Upper lobe of right lung (tissue), 1 donor: ENCODE measurements at regions not wholly inside any gene's neighbourhood (a gene's known extent, or its start where the extent isn't known, plus 50 kb on each side); places are given as distances from the start of the nearest gene placed in this dataset.

Experiments used
- ATAC-seq: fragments of 200-7000 bp; cut with Tn5 transposase; one replicate; pipeline ENCODE4 v1.9.1; 2020; ENCODE audit warnings: mild to moderate bottlenecking, moderate library complexity
- DNase-seq: peaks from one replicate; pipeline ENCODE4 v3.0.0-alpha.2; 2020
- H3K27ac ChIP-seq: fragments of 200-600 bp; one replicate; pipeline ENCODE4 v1.8.0; 2022
- H3K27me3 ChIP-seq: fragments of 200-600 bp; one replicate; pipeline ENCODE4 v1.8.0; 2022; ENCODE audit warnings: mild to moderate bottlenecking
- H3K36me3 ChIP-seq: fragments of 200-600 bp; one replicate; pipeline ENCODE4 v1.8.0; 2022
- H3K4me1 ChIP-seq: fragments of 200-600 bp; one replicate; pipeline ENCODE4 v1.8.0; 2022
- H3K4me3 ChIP-seq: fragments of 200-600 bp; one replicate; pipeline ENCODE4 v1.8.0; 2022; ENCODE audit warnings: mild to moderate bottlenecking
- H3K9me3 ChIP-seq: fragments of 200-600 bp; one replicate; pipeline ENCODE4 v1.8.0; 2022
- intact Hi-C: fragments of 100-400 bp; cut with DNase I; formaldehyde crosslinking; loops from one replicate; pipeline ENCODE4 v1.11.0; 2022
- TF ChIP-seq, protein P1 (sequence below): fragments of 200-600 bp; IDR thresholded peaks from one replicate; pipeline ENCODE4 v1.8.0; 2022; ENCODE audit warnings: antibody characterized with exemption
- donor health status: DM: no; HTN: yes; CAD: no; lungs with severe emphysema.

DNA sequence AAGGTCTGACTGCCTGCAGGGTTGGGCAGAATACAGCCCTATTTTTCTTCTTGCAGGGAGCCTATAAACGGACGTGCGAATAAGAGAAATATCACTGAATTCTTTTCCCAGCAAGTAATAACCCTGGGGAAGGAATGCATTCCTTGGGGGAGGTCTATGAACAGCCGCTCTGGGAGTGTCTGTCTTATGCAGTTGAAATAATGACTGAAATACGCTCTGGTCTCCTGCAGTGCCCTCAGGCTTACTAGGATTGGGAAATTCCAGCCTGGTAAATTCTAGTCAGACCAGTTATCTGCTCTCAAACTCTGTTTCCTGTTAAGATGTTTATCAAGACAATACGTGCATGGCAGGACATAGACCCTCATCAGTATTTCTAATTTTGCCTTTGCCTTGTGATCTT lies 72.1 kb upstream of the FAM241A start:
- no peak for DNase-seq
- Histone ChIP-seq H3K4me1 (no peaks in the 10 kb centered on the region), H3K36me3 (no peaks in the 10 kb centered on the region), H3K4me3 (no peak overlapping the region), H3K27ac (no peak overlapping the region), H3K9me3 (no peaks in the 10 kb centered on the region), H3K27me3 (no peaks in the 10 kb centered on the region)
- intact Hi-C loops: no loop called here
- ATAC-seq: no peak
- TF ChIP-seq, protein P1, sequence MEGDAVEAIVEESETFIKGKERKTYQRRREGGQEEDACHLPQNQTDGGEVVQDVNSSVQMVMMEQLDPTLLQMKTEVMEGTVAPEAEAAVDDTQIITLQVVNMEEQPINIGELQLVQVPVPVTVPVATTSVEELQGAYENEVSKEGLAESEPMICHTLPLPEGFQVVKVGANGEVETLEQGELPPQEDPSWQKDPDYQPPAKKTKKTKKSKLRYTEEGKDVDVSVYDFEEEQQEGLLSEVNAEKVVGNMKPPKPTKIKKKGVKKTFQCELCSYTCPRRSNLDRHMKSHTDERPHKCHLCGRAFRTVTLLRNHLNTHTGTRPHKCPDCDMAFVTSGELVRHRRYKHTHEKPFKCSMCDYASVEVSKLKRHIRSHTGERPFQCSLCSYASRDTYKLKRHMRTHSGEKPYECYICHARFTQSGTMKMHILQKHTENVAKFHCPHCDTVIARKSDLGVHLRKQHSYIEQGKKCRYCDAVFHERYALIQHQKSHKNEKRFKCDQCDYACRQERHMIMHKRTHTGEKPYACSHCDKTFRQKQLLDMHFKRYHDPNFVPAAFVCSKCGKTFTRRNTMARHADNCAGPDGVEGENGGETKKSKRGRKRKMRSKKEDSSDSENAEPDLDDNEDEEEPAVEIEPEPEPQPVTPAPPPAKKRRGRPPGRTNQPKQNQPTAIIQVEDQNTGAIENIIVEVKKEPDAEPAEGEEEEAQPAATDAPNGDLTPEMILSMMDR: no peak

GRCh38 chr4:112075129-112075753 lies 70.0 kb upstream of the FAM241A start:
- ATAC-seq: peak; percentile 88
- Histone ChIP-seq H3K9me3 (no peaks in the 10 kb centered on the region), H3K36me3 (no peaks in the 10 kb centered on the region), H3K4me1 (no peaks in the 10 kb centered on the region), H3K27me3 (no peaks in the 10 kb centered on the region), H3K27ac (no peak overlapping the region), H3K4me3 (no peak overlapping the region)
- DNase-seq: no peak
- intact Hi-C loops: no loop called here
- TF ChIP-seq, protein P1: peak; percentile 74

DNA sequence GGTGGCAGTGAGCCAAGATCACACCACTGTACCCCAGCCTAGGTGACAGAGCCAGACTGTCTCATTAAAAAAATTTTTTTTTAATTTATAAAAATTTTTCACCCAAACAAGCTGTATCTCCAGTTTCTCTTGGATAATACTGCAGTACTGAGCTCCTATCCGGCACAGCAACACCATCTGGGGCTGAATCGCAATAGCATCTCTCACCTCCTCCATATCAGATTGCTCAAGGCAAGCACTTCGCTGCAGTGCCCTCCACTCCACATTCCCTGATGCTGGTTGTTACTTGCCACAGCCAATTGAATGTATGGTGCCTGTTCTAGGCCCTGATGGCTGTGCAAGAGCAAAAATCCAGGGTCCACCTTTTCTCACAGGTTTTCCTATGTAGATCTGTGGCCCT lies 69.3 kb upstream of the FAM241A start:
- DNase-seq: no peak
- H3K27me3 ChIP-seq: no peaks in the 10 kb centered on the region
- TF ChIP-seq, protein P1: no peak
- H3K27ac ChIP-seq: no peak overlapping the region
- no peaks in the 10 kb centered on the region for H3K36me3 ChIP-seq
- H3K4me1 ChIP-seq: no peaks in the 10 kb centered on the region
- no peaks in the 10 kb centered on the region for H3K9me3 ChIP-seq
- intact Hi-C loops: no loop called here
- H3K4me3 ChIP-seq: no peak overlapping the region
- ATAC-seq: no peak

GRCh38 chr4:112076919-112077608 lies 68.2 kb upstream of the FAM241A start:
- ATAC-seq (peak; percentile 10), DNase-seq (no peak)
- Histone ChIP-seq H3K36me3 (no peaks in the 10 kb centered on the region), H3K9me3 (no peaks in the 10 kb centered on the region), H3K4me3 (no peak overlapping the region), H3K4me1 (no peaks in the 10 kb centered on the region), H3K27me3 (no peaks in the 10 kb centered on the region), H3K27ac (no peak overlapping the region)
- TF ChIP-seq, protein P1: no peak
- intact Hi-C loops: no loop called here

GRCh38 chr4:112077743-112078142 lies 67.5 kb upstream of the FAM241A start:
- Histone ChIP-seq H3K36me3 (no peaks in the 10 kb centered on the region), H3K4me3 (no peak overlapping the region), H3K9me3 (no peaks in the 10 kb centered on the region), H3K4me1 (no peaks in the 10 kb centered on the region), H3K27ac (no peak overlapping the region), H3K27me3 (no peaks in the 10 kb centered on the region)
- no peak for ATAC-seq
- TF ChIP-seq, protein P1: no peak
- no peak for DNase-seq
- intact Hi-C loops: no loop called here
